ENCODE measurements at regions not wholly inside any gene's neighbourhood (a gene's known extent, or its start where the extent isn't known, plus 50 kb on each side); places are given as distances from the start of the nearest gene placed in this dataset.
"Not testable (repeated sequence)": the region's sequence is repeated elsewhere in the genome, so short reads cannot be mapped to it uniquely, and the experiment has no call there.

- Histone ChIP-seq H3K36me3 (ENCODE audit: control insufficient read depth in 1 of 2, insufficient read depth in 2 of 2, low read length in 2 of 2) (no peaks in the 10 kb centered on the region), H3K27ac (ENCODE audit: low read depth, low read length) (no peak overlapping the region), H3K4me1 (ENCODE audit: control insufficient read depth in 1 of 2, insufficient read depth in 2 of 2, low read length in 2 of 2) (no peaks in the 10 kb centered on the region), H3K9ac (ENCODE audit: low read depth in 1 of 2, low read length in 2 of 2) (no peak overlapping the region), H3K4me3 (ENCODE audit: low read depth in 1 of 2, low read length in 2 of 2) (no peak overlapping the region), H3K27me3 (ENCODE audit: control insufficient read depth in 1 of 2, insufficient read depth in 2 of 2, low read length in 2 of 2) (no peaks in the 10 kb centered on the region), H3K9me3 (ENCODE audit: control insufficient read depth in 1 of 2, low read length in 2 of 2) (peaks cover 0 to 2% of the 10 kb centered on the region in 2 donors)
These were observed 236.4 kb upstream of the DAB2 start for GRCh38 chr5:39661026-39661779.

GRCh38 chr5:39660020-39660419, 235.2 kb upstream of the DAB2 start:
- H3K9me3 ChIP-seq (ENCODE audit: control insufficient read depth in 1 of 2, low read length in 2 of 2) = peaks cover 0 to 2% of the 10 kb centered on the region in 2 donors
- no peak overlapping the region for H3K27ac ChIP-seq (ENCODE audit: low read depth, low read length)
- H3K27me3 ChIP-seq (ENCODE audit: control insufficient read depth in 1 of 2, insufficient read depth in 2 of 2, low read length in 2 of 2) = no peaks in the 10 kb centered on the region
- no peak overlapping the region for H3K9ac ChIP-seq (ENCODE audit: low read depth in 1 of 2, low read length in 2 of 2)
- no peak overlapping the region for H3K4me3 ChIP-seq (ENCODE audit: low read depth in 1 of 2, low read length in 2 of 2)
- no peaks in the 10 kb centered on the region for H3K36me3 ChIP-seq (ENCODE audit: control insufficient read depth in 1 of 2, insufficient read depth in 2 of 2, low read length in 2 of 2)
- H3K4me1 ChIP-seq (ENCODE audit: control insufficient read depth in 1 of 2, insufficient read depth in 2 of 2, low read length in 2 of 2) = no peaks in the 10 kb centered on the region

- Histone ChIP-seq H3K9me3 (ENCODE audit: control insufficient read depth in 1 of 2, low read length in 2 of 2) (no peaks in the 10 kb centered on the region), H3K27ac (ENCODE audit: low read depth, low read length) (no peak overlapping the region), H3K27me3 (ENCODE audit: control insufficient read depth in 1 of 2, insufficient read depth in 2 of 2, low read length in 2 of 2) (no peaks in the 10 kb centered on the region), H3K4me1 (ENCODE audit: control insufficient read depth in 1 of 2, insufficient read depth in 2 of 2, low read length in 2 of 2) (no peaks in the 10 kb centered on the region), H3K4me3 (ENCODE audit: low read depth in 1 of 2, low read length in 2 of 2) (no peak overlapping the region), H3K36me3 (ENCODE audit: control insufficient read depth in 1 of 2, insufficient read depth in 2 of 2, low read length in 2 of 2) (no peaks in the 10 kb centered on the region), H3K9ac (ENCODE audit: low read depth in 1 of 2, low read length in 2 of 2) (no peak overlapping the region)
These were observed 234.1 kb upstream of the DAB2 start for GRCh38 chr5:39658866-39659265.

- Histone ChIP-seq H3K27me3 (ENCODE audit: control insufficient read depth in 1 of 2, insufficient read depth in 2 of 2, low read length in 2 of 2) (no peaks in the 10 kb centered on the region), H3K36me3 (ENCODE audit: control insufficient read depth in 1 of 2, insufficient read depth in 2 of 2, low read length in 2 of 2) (no peaks in the 10 kb centered on the region), H3K4me3 (ENCODE audit: low read depth in 1 of 2, low read length in 2 of 2) (no peak overlapping the region), H3K9ac (ENCODE audit: low read depth in 1 of 2, low read length in 2 of 2) (no peak overlapping the region), H3K4me1 (ENCODE audit: control insufficient read depth in 1 of 2, insufficient read depth in 2 of 2, low read length in 2 of 2) (no peaks in the 10 kb centered on the region), H3K9me3 (ENCODE audit: control insufficient read depth in 1 of 2, low read length in 2 of 2) (no peaks in the 10 kb centered on the region), H3K27ac (ENCODE audit: low read depth, low read length) (no peak overlapping the region)
These were observed 233.2 kb upstream of the DAB2 start for GRCh38 chr5:39657943-39658342.

GRCh38 chr5:39656600-39656999, 231.8 kb upstream of the DAB2 start:
- Histone ChIP-seq H3K9ac (ENCODE audit: low read depth in 1 of 2, low read length in 2 of 2) (no peak overlapping the region), H3K36me3 (ENCODE audit: control insufficient read depth in 1 of 2, insufficient read depth in 2 of 2, low read length in 2 of 2) (no peaks in the 10 kb centered on the region), H3K27ac (ENCODE audit: low read depth, low read length) (no peak overlapping the region), H3K4me1 (ENCODE audit: control insufficient read depth in 1 of 2, insufficient read depth in 2 of 2, low read length in 2 of 2) (no peaks in the 10 kb centered on the region), H3K9me3 (ENCODE audit: control insufficient read depth in 1 of 2, low read length in 2 of 2) (no peaks in the 10 kb centered on the region), H3K4me3 (ENCODE audit: low read depth in 1 of 2, low read length in 2 of 2) (no peak overlapping the region), H3K27me3 (ENCODE audit: control insufficient read depth in 1 of 2, insufficient read depth in 2 of 2, low read length in 2 of 2) (no peaks in the 10 kb centered on the region)

- Histone ChIP-seq H3K27ac (ENCODE audit: low read depth, low read length) (no peak overlapping the region), H3K36me3 (ENCODE audit: control insufficient read depth in 1 of 2, insufficient read depth in 2 of 2, low read length in 2 of 2) (no peaks in the 10 kb centered on the region), H3K27me3 (ENCODE audit: control insufficient read depth in 1 of 2, insufficient read depth in 2 of 2, low read length in 2 of 2) (no peaks in the 10 kb centered on the region), H3K9me3 (ENCODE audit: control insufficient read depth in 1 of 2, low read length in 2 of 2) (no peaks in the 10 kb centered on the region), H3K9ac (ENCODE audit: low read depth in 1 of 2, low read length in 2 of 2) (no peak overlapping the region), H3K4me1 (ENCODE audit: control insufficient read depth in 1 of 2, insufficient read depth in 2 of 2, low read length in 2 of 2) (no peaks in the 10 kb centered on the region), H3K4me3 (ENCODE audit: low read depth in 1 of 2, low read length in 2 of 2) (no peak overlapping the region)
These were observed 229.9 kb upstream of the DAB2 start for GRCh38 chr5:39654715-39655114.

- not testable (repeated sequence) for H3K9me3 ChIP-seq (ENCODE audit: control insufficient read depth in 1 of 2, low read length in 2 of 2); H3K27me3 ChIP-seq (ENCODE audit: control insufficient read depth in 1 of 2, insufficient read depth in 2 of 2, low read length in 2 of 2); H3K4me1 ChIP-seq (ENCODE audit: control insufficient read depth in 1 of 2, insufficient read depth in 2 of 2, low read length in 2 of 2); H3K27ac ChIP-seq (ENCODE audit: low read depth, low read length); H3K9ac ChIP-seq (ENCODE audit: low read depth in 1 of 2, low read length in 2 of 2); H3K4me3 ChIP-seq (ENCODE audit: low read depth in 1 of 2, low read length in 2 of 2); H3K36me3 ChIP-seq (ENCODE audit: control insufficient read depth in 1 of 2, insufficient read depth in 2 of 2, low read length in 2 of 2)
These were observed 227.7 kb upstream of the DAB2 start for GRCh38 chr5:39652481-39652880.

- Histone ChIP-seq H3K4me3 (ENCODE audit: low read depth in 1 of 2, low read length in 2 of 2) (no peak overlapping the region), H3K4me1 (ENCODE audit: control insufficient read depth in 1 of 2, insufficient read depth in 2 of 2, low read length in 2 of 2) (no peaks in the 10 kb centered on the region), H3K36me3 (ENCODE audit: control insufficient read depth in 1 of 2, insufficient read depth in 2 of 2, low read length in 2 of 2) (no peaks in the 10 kb centered on the region), H3K27ac (ENCODE audit: low read depth, low read length) (no peak overlapping the region), H3K27me3 (ENCODE audit: control insufficient read depth in 1 of 2, insufficient read depth in 2 of 2, low read length in 2 of 2) (no peaks in the 10 kb centered on the region), H3K9me3 (ENCODE audit: control insufficient read depth in 1 of 2, low read length in 2 of 2) (no peaks in the 10 kb centered on the region), H3K9ac (ENCODE audit: low read depth in 1 of 2, low read length in 2 of 2) (no peak overlapping the region)
These were observed 227.3 kb upstream of the DAB2 start for GRCh38 chr5:39652036-39652435.

GRCh38 chr5:39650008-39650762, 225.4 kb upstream of the DAB2 start:
- no peak overlapping the region for H3K9ac ChIP-seq (ENCODE audit: low read depth in 1 of 2, low read length in 2 of 2)
- no peak overlapping the region for H3K4me3 ChIP-seq (ENCODE audit: low read depth in 1 of 2, low read length in 2 of 2)
- H3K36me3 ChIP-seq (ENCODE audit: control insufficient read depth in 1 of 2, insufficient read depth in 2 of 2, low read length in 2 of 2) = no peaks in the 10 kb centered on the region
- no peaks in the 10 kb centered on the region for H3K27me3 ChIP-seq (ENCODE audit: control insufficient read depth in 1 of 2, insufficient read depth in 2 of 2, low read length in 2 of 2)
- H3K27ac ChIP-seq (ENCODE audit: low read depth, low read length) = no peak overlapping the region
- H3K9me3 ChIP-seq (ENCODE audit: control insufficient read depth in 1 of 2, low read length in 2 of 2) = no peaks in the 10 kb centered on the region
- H3K4me1 ChIP-seq (ENCODE audit: control insufficient read depth in 1 of 2, insufficient read depth in 2 of 2, low read length in 2 of 2) = no peaks in the 10 kb centered on the region

GRCh38 chr5:39648848-39649227, 224.1 kb upstream of the DAB2 start:
- no peaks in the 10 kb centered on the region for H3K9me3 ChIP-seq (ENCODE audit: control insufficient read depth in 1 of 2, low read length in 2 of 2)
- no peaks in the 10 kb centered on the region for H3K27me3 ChIP-seq (ENCODE audit: control insufficient read depth in 1 of 2, insufficient read depth in 2 of 2, low read length in 2 of 2)
- H3K4me3 ChIP-seq (ENCODE audit: low read depth in 1 of 2, low read length in 2 of 2) = no peak overlapping the region
- no peaks in the 10 kb centered on the region for H3K4me1 ChIP-seq (ENCODE audit: control insufficient read depth in 1 of 2, insufficient read depth in 2 of 2, low read length in 2 of 2)
- no peaks in the 10 kb centered on the region for H3K36me3 ChIP-seq (ENCODE audit: control insufficient read depth in 1 of 2, insufficient read depth in 2 of 2, low read length in 2 of 2)
- no peak overlapping the region for H3K9ac ChIP-seq (ENCODE audit: low read depth in 1 of 2, low read length in 2 of 2)
- no peak overlapping the region for H3K27ac ChIP-seq (ENCODE audit: low read depth, low read length)
